ENCODE measurements at regions not wholly inside any gene's neighbourhood (a gene's known extent, or its start where the extent isn't known, plus 50 kb on each side); places are given as distances from the start of the nearest gene placed in this dataset.

DNA sequence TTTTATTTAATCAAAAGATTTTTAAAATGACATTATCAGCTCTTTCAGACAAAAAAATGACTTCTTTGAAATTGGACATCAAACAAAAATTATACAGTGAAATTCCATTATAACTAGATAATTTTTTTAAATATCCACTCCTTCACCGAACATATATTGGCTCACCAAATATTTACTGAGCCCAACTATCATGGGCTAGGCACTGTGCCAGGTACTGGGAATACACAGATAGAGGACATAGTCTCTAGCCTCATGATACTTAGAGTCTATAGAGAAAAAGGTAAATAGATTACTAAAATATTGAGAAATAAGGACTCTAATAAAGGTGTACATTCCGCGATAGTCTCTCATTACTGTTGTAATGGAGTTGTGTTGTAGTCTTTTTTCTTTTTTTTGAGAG lies 219.9 kb downstream of the SEC23A start:
- no peaks in the 10 kb centered on the region for H3K36me3 ChIP-seq (ENCODE audit: control insufficient read depth in 2 of 2, extremely low read depth in 1 of 2, insufficient read depth in 1 of 2, low read length in 1 of 2)
- WGBS (ENCODE audit: insufficient coverage), result no CpG with 5 or more reads among the region's 3 CpGs
- Mint-ChIP-seq H3K4me3 (no peak overlapping the region), H3K27me3 (peaks cover 18 to 30% of the 10 kb centered on the region in 2 donors), H3K27ac (no peak overlapping the region), H3K9me3 (no peaks in the 10 kb centered on the region), H3K36me3 (no peaks in the 10 kb centered on the region), H3K4me1 (no peaks in the 10 kb centered on the region)
- DNase-seq (no peak), ATAC-seq (replicated peaks in 1 of 4) (no peak)
- H3K27me3 ChIP-seq (replicated peaks in 1 of 2; ENCODE audit: control insufficient read depth in 2 of 2, extremely low read depth in 1 of 2, insufficient read depth in 2 of 2, low read length in 1 of 2), result peaks cover 0 to 3% of the 10 kb centered on the region in 2 experiments
- ChIA-PET CTCF (no interaction called here), POLR2A (interaction anchor here in 1 of 2 donors (0.6 kb wide), 1 partner anchor 35 kb away, joined by 4 read pairs; no protein-coding TSS in a partner anchor)
- no peak overlapping the region for H3K4me3 ChIP-seq (ENCODE audit: control insufficient read depth in 1 of 2, extremely low read depth in 1 of 2, low read length in 1 of 2)
- H3K9me3 ChIP-seq, result no peaks in the 10 kb centered on the region
- no peaks in the 10 kb centered on the region for H3K4me1 ChIP-seq (ENCODE audit: control insufficient read depth in 1 of 2, extremely low read depth in 1 of 2, insufficient read depth in 2 of 2, low read length in 2 of 2)
- no peak overlapping the region for H3K27ac ChIP-seq (ENCODE audit: low read length)

DNA sequence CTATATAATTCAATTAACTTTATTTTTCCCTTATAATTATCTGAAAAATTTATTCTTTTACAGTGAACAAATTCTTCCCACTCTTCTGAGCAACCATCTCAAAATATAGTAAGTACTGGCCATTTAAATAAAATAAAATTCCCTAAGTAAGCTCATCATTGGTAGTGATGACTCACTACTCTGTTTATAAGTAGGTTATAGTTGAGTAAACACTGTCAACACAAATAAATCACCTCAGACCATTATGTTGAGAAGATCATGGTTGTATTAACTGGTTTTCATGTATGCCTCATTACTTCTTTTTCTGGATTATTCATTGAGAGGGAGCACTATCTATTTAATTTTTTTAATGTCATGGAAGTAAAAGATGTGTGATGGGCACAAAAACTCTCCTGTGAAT lies 220.5 kb downstream of the SEC23A start:
- CTCF ChIA-PET, result interaction anchor here (1.3 to 1.5 kb wide), 2 partner anchors 14 to 15 kb away, joined by 4 to 6 read pairs; no protein-coding TSS in a partner anchor

DNA sequence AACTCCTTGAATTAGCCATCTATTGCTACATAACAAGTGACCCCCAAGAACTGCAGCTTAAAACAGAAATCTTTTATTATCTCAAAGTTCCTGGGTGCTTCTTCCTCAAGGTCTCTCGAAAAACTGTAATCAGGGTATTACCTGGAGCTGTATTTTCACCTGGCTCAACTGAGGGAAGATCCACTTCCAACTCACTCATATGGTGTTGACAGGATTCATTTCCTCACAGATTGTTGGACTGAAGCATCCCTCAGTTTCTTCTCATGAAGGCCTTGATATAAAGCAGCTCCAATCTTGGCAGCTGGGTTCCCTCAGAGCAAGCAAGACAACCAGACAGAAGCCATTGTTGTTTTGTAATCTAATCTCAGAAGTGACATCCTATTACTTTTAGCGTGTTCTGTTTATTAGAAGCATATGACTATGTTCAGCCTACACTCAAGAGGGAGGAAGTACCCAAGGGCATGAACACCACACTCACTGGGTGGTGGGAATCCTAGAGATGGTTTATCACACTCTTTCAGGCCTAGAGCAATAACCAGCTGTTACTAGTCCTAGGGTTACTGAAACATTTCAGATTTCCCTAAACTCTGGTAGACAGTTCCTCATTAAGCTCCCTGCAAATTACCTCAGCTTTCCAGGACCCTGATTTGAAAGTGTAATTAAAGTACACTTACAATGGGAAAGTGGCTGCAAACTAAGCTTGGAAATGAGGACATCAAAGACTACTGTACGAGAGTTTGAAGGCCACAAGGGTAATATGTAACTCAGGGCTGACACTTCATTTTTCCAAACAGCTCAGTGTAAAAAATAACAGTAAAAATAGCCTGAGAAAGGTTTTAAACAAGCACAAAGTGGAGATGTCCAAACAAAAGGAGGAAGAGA lies 222.2 kb downstream of the SEC23A start:
- H3K9me3 ChIP-seq, result no peaks in the 10 kb centered on the region
- H3K4me1 ChIP-seq (ENCODE audit: control insufficient read depth in 1 of 2, extremely low read depth in 1 of 2, insufficient read depth in 2 of 2, low read length in 2 of 2), result no peaks in the 10 kb centered on the region
- no peak for DNase-seq
- H3K4me3 Mint-ChIP-seq, result no peak overlapping the region
- H3K27me3 ChIP-seq (replicated peaks in 1 of 2; ENCODE audit: control insufficient read depth in 2 of 2, extremely low read depth in 1 of 2, insufficient read depth in 2 of 2, low read length in 1 of 2), result peaks cover 0 to 3% of the 10 kb centered on the region in 2 experiments
- H3K27ac ChIP-seq (ENCODE audit: low read length), result no peak overlapping the region
- H3K27me3 Mint-ChIP-seq, result peaks cover 20 to 40% of the 10 kb centered on the region in 2 donors
- no peaks in the 10 kb centered on the region for H3K9me3 Mint-ChIP-seq
- H3K36me3 ChIP-seq (ENCODE audit: control insufficient read depth in 2 of 2, extremely low read depth in 1 of 2, insufficient read depth in 1 of 2, low read length in 1 of 2), result no peaks in the 10 kb centered on the region
- ChIA-PET POLR2A (interaction anchor here in 1 of 2 donors (0.6 kb wide), 1 partner anchor 672 kb away, joined by 3 read pairs; no protein-coding TSS in a partner anchor), CTCF (interaction anchor here (1.3 to 1.5 kb wide), 2 partner anchors 12 to 13 kb away, joined by 4 to 6 read pairs; no protein-coding TSS in a partner anchor)
- no peak overlapping the region for H3K4me3 ChIP-seq (ENCODE audit: control insufficient read depth in 1 of 2, extremely low read depth in 1 of 2, low read length in 1 of 2)
- no CpG with 5 or more reads among the region's 3 CpGs for WGBS (ENCODE audit: insufficient coverage)
- no peak for ATAC-seq (replicated peaks in 1 of 4)
- H3K36me3 Mint-ChIP-seq, result no peaks in the 10 kb centered on the region
- H3K27ac Mint-ChIP-seq, result no peak overlapping the region
- no peaks in the 10 kb centered on the region for H3K4me1 Mint-ChIP-seq

More for the DNA sequence above, 220.5 kb downstream of the SEC23A start:
- no peaks in the 10 kb centered on the region for H3K4me1 Mint-ChIP-seq
- H3K27me3 Mint-ChIP-seq, result peaks cover 15 to 33% of the 10 kb centered on the region in 2 donors
- ATAC-seq (replicated peaks in 1 of 4) (no peak), DNase-seq (no peak)
- H3K36me3 Mint-ChIP-seq, result no peaks in the 10 kb centered on the region
- H3K9me3 Mint-ChIP-seq, result no peaks in the 10 kb centered on the region
- no peak overlapping the region for H3K27ac ChIP-seq (ENCODE audit: low read length)
- H3K27me3 ChIP-seq (replicated peaks in 1 of 2; ENCODE audit: control insufficient read depth in 2 of 2, extremely low read depth in 1 of 2, insufficient read depth in 2 of 2, low read length in 1 of 2), result peaks cover 0 to 3% of the 10 kb centered on the region in 2 experiments
- no peaks in the 10 kb centered on the region for H3K9me3 ChIP-seq
- H3K36me3 ChIP-seq (ENCODE audit: control insufficient read depth in 2 of 2, extremely low read depth in 1 of 2, insufficient read depth in 1 of 2, low read length in 1 of 2), result no peaks in the 10 kb centered on the region
- no peak overlapping the region for H3K27ac Mint-ChIP-seq
- no peaks in the 10 kb centered on the region for H3K4me1 ChIP-seq (ENCODE audit: control insufficient read depth in 1 of 2, extremely low read depth in 1 of 2, insufficient read depth in 2 of 2, low read length in 2 of 2)
- no peak overlapping the region for H3K4me3 Mint-ChIP-seq
- POLR2A ChIA-PET, result no interaction called here
- H3K4me3 ChIP-seq (ENCODE audit: control insufficient read depth in 1 of 2, extremely low read depth in 1 of 2, low read length in 1 of 2), result no peak overlapping the region

DNA sequence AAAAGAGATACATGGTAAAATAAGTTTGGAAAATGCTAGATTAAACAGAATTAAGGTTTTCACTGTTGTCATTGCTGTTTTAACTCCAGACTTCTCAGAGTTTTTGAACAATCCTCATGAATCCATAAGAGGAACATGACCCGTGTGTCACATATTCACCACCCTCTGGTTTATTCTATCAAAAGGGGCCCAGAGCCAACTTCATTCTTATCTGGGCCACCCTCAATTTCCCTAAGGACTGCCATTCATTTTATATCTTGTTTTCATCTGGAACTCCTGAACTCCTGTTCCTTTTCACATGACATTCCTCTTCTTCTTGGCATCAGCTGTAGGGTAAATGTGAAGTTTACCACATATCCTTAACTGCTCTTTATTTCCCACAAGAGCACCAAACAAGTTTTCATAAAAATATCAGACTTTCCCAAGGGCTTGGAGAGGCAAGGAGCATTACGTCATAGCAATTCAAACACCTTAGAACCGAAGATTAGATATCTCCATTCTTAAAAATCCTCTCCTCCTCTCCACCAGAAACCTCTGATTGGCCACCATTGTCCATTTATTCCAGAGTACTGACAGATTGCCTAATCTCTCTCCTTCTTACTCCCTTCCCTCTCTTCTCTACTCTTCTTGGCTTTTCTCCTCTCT lies 225.2 kb downstream of the SEC23A start:
- DNase-seq (no peak), ATAC-seq (replicated peaks in 1 of 4) (no peak)
- no peaks in the 10 kb centered on the region for H3K36me3 Mint-ChIP-seq
- H3K9me3 ChIP-seq, result no peaks in the 10 kb centered on the region
- H3K27me3 ChIP-seq (replicated peaks in 1 of 2; ENCODE audit: control insufficient read depth in 2 of 2, extremely low read depth in 1 of 2, insufficient read depth in 2 of 2, low read length in 1 of 2), result peaks cover 0 to 3% of the 10 kb centered on the region in 2 experiments
- no peaks in the 10 kb centered on the region for H3K36me3 ChIP-seq (ENCODE audit: control insufficient read depth in 2 of 2, extremely low read depth in 1 of 2, insufficient read depth in 1 of 2, low read length in 1 of 2)
- no peak overlapping the region for H3K4me3 ChIP-seq (ENCODE audit: control insufficient read depth in 1 of 2, extremely low read depth in 1 of 2, low read length in 1 of 2)
- H3K4me1 ChIP-seq (ENCODE audit: control insufficient read depth in 1 of 2, extremely low read depth in 1 of 2, insufficient read depth in 2 of 2, low read length in 2 of 2), result no peaks in the 10 kb centered on the region
- no peaks in the 10 kb centered on the region for H3K9me3 Mint-ChIP-seq
- CTCF ChIA-PET, result no interaction called here
- WGBS (ENCODE audit: insufficient coverage), result 75% methylated on average over 1 of the region's 3 CpGs
- H3K27ac ChIP-seq (ENCODE audit: low read length), result no peak overlapping the region
- peaks cover 20 to 35% of the 10 kb centered on the region in 2 donors for H3K27me3 Mint-ChIP-seq
- no peaks in the 10 kb centered on the region for H3K4me1 Mint-ChIP-seq
- no peak overlapping the region for H3K27ac Mint-ChIP-seq
- H3K4me3 Mint-ChIP-seq, result no peak overlapping the region
- POLR2A ChIA-PET, result no interaction called here

DNA sequence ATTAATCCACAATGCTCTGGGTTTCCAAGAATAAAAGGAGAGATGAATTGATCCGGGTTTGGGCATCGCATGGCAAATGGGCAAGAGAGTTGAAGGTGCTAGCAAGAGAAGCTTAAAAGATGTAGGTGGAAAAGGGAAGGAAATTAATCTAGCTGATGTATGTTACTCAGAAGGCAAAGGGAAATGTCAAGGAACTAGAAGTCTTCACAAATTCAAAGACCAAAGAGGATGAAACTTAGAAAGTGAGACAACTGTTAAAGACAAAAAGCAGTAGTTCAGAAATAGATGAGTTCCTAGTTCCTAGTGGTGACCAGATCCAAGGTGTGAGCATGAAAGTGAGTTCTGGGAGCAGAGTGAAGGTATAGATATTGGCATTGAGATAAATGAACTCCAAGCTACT lies 228.3 kb downstream of the SEC23A start:
- ATAC-seq (replicated peaks in 1 of 4) (no peak), DNase-seq (no peak)
- Histone ChIP-seq H3K9me3 (no peaks in the 10 kb centered on the region), H3K36me3 (ENCODE audit: control insufficient read depth in 2 of 2, extremely low read depth in 1 of 2, insufficient read depth in 1 of 2, low read length in 1 of 2) (no peaks in the 10 kb centered on the region), H3K27ac (ENCODE audit: low read length) (no peak overlapping the region), H3K4me3 (ENCODE audit: control insufficient read depth in 1 of 2, extremely low read depth in 1 of 2, low read length in 1 of 2) (no peak overlapping the region), H3K4me1 (ENCODE audit: control insufficient read depth in 1 of 2, extremely low read depth in 1 of 2, insufficient read depth in 2 of 2, low read length in 2 of 2) (no peaks in the 10 kb centered on the region), H3K27me3 (replicated peaks in 1 of 2; ENCODE audit: control insufficient read depth in 2 of 2, extremely low read depth in 1 of 2, insufficient read depth in 2 of 2, low read length in 1 of 2) (peaks cover 0 to 3% of the 10 kb centered on the region in 2 experiments)
- H3K9me3 Mint-ChIP-seq, result no peaks in the 10 kb centered on the region
- peaks cover 9 to 21% of the 10 kb centered on the region in 2 donors for H3K27me3 Mint-ChIP-seq
- no peaks in the 10 kb centered on the region for H3K4me1 Mint-ChIP-seq
- no peak overlapping the region for H3K4me3 Mint-ChIP-seq
- H3K27ac Mint-ChIP-seq, result no peak overlapping the region
- no peaks in the 10 kb centered on the region for H3K36me3 Mint-ChIP-seq
- WGBS (ENCODE audit: insufficient coverage), result 90% methylated on average over 2 of the region's 2 CpGs
- ChIA-PET CTCF (interaction anchor here (0.5 to 1.7 kb wide), 2 partner anchors 9 to 311 kb away, joined by 3 to 4 read pairs; no protein-coding TSS in a partner anchor), POLR2A (no interaction called here)

DNA sequence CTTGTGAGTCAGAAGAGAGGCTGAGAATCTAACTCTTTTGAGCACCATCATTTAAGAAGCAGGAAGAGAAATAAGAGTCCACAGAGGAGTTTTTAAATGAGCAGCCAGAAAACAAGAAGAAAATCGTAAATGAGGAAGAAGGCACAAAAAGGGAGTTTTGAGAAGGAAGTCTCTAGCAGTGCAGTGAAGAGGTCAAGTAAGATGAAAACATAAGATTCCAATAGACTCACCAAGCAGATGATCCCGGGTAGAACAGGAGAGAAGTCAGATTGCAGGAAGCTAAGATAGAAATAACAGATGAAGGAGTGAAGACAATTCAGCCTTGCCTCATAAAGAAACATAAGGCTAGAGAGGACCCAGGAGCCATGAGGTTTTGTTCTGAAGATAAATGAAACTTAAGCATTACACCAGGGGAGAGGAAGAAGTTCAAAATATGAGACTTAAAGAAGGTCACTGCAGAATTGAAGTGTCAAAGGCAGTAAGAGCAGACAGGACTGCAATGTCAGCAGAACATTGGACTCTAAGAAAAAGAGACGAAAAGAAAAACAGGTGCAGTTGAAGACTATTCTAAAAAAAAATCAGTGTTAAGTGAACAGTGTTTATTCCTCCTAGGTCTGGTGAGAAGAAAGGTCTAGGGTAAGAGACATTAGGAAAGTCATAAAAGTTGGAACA lies 229.0 kb downstream of the SEC23A start:
- H3K27me3 ChIP-seq (replicated peaks in 1 of 2; ENCODE audit: control insufficient read depth in 2 of 2, extremely low read depth in 1 of 2, insufficient read depth in 2 of 2, low read length in 1 of 2), result peaks cover 0 to 3% of the 10 kb centered on the region in 2 experiments
- 40% methylated on average over 2 of the region's 3 CpGs for WGBS (ENCODE audit: insufficient coverage)
- H3K27ac ChIP-seq (ENCODE audit: low read length), result no peak overlapping the region
- H3K36me3 ChIP-seq (ENCODE audit: control insufficient read depth in 2 of 2, extremely low read depth in 1 of 2, insufficient read depth in 1 of 2, low read length in 1 of 2), result no peaks in the 10 kb centered on the region
- ATAC-seq (replicated peaks in 1 of 4) (no peak), DNase-seq (no peak)
- CTCF ChIA-PET, result interaction anchor here in 1 of 2 donors (0.5 to 1.7 kb wide), 2 partner anchors 8 to 38 kb away, joined by 3 to 4 read pairs; no protein-coding TSS in a partner anchor
- no peak overlapping the region for H3K4me3 Mint-ChIP-seq
- H3K9me3 ChIP-seq, result no peaks in the 10 kb centered on the region
- H3K4me1 Mint-ChIP-seq, result no peaks in the 10 kb centered on the region
- H3K27me3 Mint-ChIP-seq, result peaks cover 9 to 18% of the 10 kb centered on the region in 2 donors
- H3K4me1 ChIP-seq (ENCODE audit: control insufficient read depth in 1 of 2, extremely low read depth in 1 of 2, insufficient read depth in 2 of 2, low read length in 2 of 2), result no peaks in the 10 kb centered on the region
- no peak overlapping the region for H3K4me3 ChIP-seq (ENCODE audit: control insufficient read depth in 1 of 2, extremely low read depth in 1 of 2, low read length in 1 of 2)
- no peak overlapping the region for H3K27ac Mint-ChIP-seq
- POLR2A ChIA-PET, result interaction anchor here in 1 of 2 donors (0.6 kb wide), 1 partner anchor 18 kb away, joined by 3 read pairs; no protein-coding TSS in a partner anchor
- H3K36me3 Mint-ChIP-seq, result no peaks in the 10 kb centered on the region
- no peaks in the 10 kb centered on the region for H3K9me3 Mint-ChIP-seq
